IMR-90 (cell line): ENCODE measurements at regions not wholly inside any gene's neighbourhood (a gene's known extent, or its start where the extent isn't known, plus 50 kb on each side); places are given as distances from the start of the nearest gene placed in this dataset.

Source experiments
- ATAC-seq: fragments of 200-7000 bp; cut with Tn5 transposase; 2 replicates; pipeline ENCODE4 v1.9.1; 2020; ENCODE audit warnings: low read depth, mild to moderate bottlenecking, moderate library complexity
- BruUV-seq: library from RNA; stranded (reverse); fragments of 400-500 nt; replicated peaks from 2 replicates; lab custom pipeline; 2021; lab: Mats Ljungman, UMichigan
- CTCF ChIA-PET: fragments of 300-600 bp; formaldehyde crosslinking; extraction: SDS; loops from one replicate; lab custom pipeline; 2021; ENCODE audit warnings: antibody characterized with exemption; lab: Yijun Ruan, JAX
- POLR2A ChIA-PET: fragments of 300-600 bp; sonication (Branson Sonifier 250); formaldehyde crosslinking; loops from one replicate; lab custom pipeline; 2022; ENCODE audit warnings: antibody characterized with exemption; ENCODE audit not compliant: unreplicated experiment; lab: Charles Lee
- DNase-seq: peaks from one replicate; pipeline ENCODE4 v3.0.0; 2013
- H2AFZ ChIP-seq: replicated peaks from 2 replicates; pipeline ENCODE3; 2013; ENCODE audit warnings: low read length, mild to moderate bottlenecking; ENCODE audit not compliant: poor library complexity
- H2AK5ac ChIP-seq: 2 replicates; pipeline ENCODE4 v1.6.1; 2013; ENCODE audit warnings: low read depth, low read length, inconsistent platforms
- H2AK9ac ChIP-seq: replicated peaks from 2 replicates; pipeline ENCODE3; 2013; ENCODE audit warnings: mild to moderate bottlenecking, low read depth, low read length, moderate library complexity; ENCODE audit not compliant: poor library complexity
- H2BK120ac ChIP-seq: 2 replicates; pipeline ENCODE4 v1.6.1; 2013; ENCODE audit warnings: low read depth, low read length, inconsistent platforms
- H2BK15ac ChIP-seq: 3 replicates; pipeline ENCODE4 v1.6.1; 2013; ENCODE audit warnings: low read depth, low read length, inconsistent platforms
- H2BK20ac ChIP-seq: 2 replicates; pipeline ENCODE4 v1.6.1; 2013; ENCODE audit warnings: low read depth, mild to moderate bottlenecking, inconsistent platforms, low read length, moderate library complexity
- H2BK5ac ChIP-seq: 2 replicates; pipeline ENCODE4 v1.6.1; 2013; ENCODE audit warnings: mild to moderate bottlenecking, low read depth, low read length, inconsistent platforms; ENCODE audit not compliant: poor library complexity, severe bottlenecking
- H3K14ac ChIP-seq: replicated peaks from 2 replicates; pipeline ENCODE4 v1.6.1; 2013; ENCODE audit warnings: low read depth, low read length, inconsistent platforms
- H3K18ac ChIP-seq: 2 replicates; pipeline ENCODE4 v1.6.1; 2013; ENCODE audit warnings: low read depth, low read length, control low read depth
- H3K23ac ChIP-seq: 2 replicates; pipeline ENCODE4 v1.6.1; 2013; ENCODE audit warnings: low read depth, low read length, inconsistent platforms
- H3K27ac ChIP-seq: 2 replicates; pipeline ENCODE4 v1.5.1; 2013; ENCODE audit warnings: mild to moderate bottlenecking, control low read depth, low read length; ENCODE audit not compliant: insufficient read depth
- H3K27me3 ChIP-seq: 2 replicates; pipeline ENCODE4 v1.6.1; 2013; ENCODE audit warnings: low read length; ENCODE audit not compliant: control insufficient read depth, insufficient read depth
- H3K36me3 ChIP-seq: 2 replicates; pipeline ENCODE4 v1.6.1; 2013; ENCODE audit warnings: low read length, mixed read lengths; ENCODE audit not compliant: control insufficient read depth, insufficient read depth
- H3K4ac ChIP-seq: 2 replicates; pipeline ENCODE4 v1.6.1; 2013; ENCODE audit warnings: low read depth, low read length, inconsistent platforms
- H3K4me1 ChIP-seq: 2 replicates; pipeline ENCODE4 v1.6.1; 2013; ENCODE audit warnings: low read length, mixed read lengths; ENCODE audit not compliant: control insufficient read depth, insufficient read depth
- H3K4me2 ChIP-seq: 2 replicates; pipeline ENCODE4 v1.6.1; 2013; ENCODE audit warnings: low read depth, mild to moderate bottlenecking, control low read depth, low read length, moderate library complexity
- H3K4me3 ChIP-seq: 2 replicates; pipeline ENCODE4 v1.5.1; 2013; ENCODE audit warnings: low read depth, mild to moderate bottlenecking, control low read depth, low read length, moderate library complexity; ENCODE audit not compliant: insufficient read depth
- H3K56ac ChIP-seq: 2 replicates; pipeline ENCODE4 v1.6.1; 2013; ENCODE audit warnings: low read length, inconsistent platforms; ENCODE audit not compliant: insufficient read depth; ENCODE audit errors: extremely low read depth
- H3K79me1 ChIP-seq, 2 experiments: 2 replicates each; pipeline ENCODE4 v1.6.1; 2013; ENCODE audit warnings: low read length in 2 of 2, inconsistent platforms in 1 of 2, low read depth in 1 of 2
- H3K9ac ChIP-seq: 2 replicates; pipeline ENCODE4 v1.6.1; 2013; ENCODE audit warnings: low read depth, low read length, control low read depth
- H3K9me1 ChIP-seq: 2 replicates; pipeline ENCODE4 v1.6.1; 2013; ENCODE audit warnings: low read length, inconsistent platforms; ENCODE audit not compliant: insufficient read depth
- H3K9me3 ChIP-seq: 2 replicates; pipeline ENCODE4 v1.6.1; 2013; ENCODE audit warnings: low read length; ENCODE audit not compliant: control insufficient read depth, insufficient read depth
- H4K20me1 ChIP-seq: 2 replicates; pipeline ENCODE4 v1.6.1; 2013; ENCODE audit warnings: low read length, inconsistent platforms; ENCODE audit not compliant: insufficient read depth
- H4K5ac ChIP-seq: 2 replicates; pipeline ENCODE4 v1.6.1; 2013; ENCODE audit warnings: mild to moderate bottlenecking, low read depth, low read length, control low read depth
- H4K8ac ChIP-seq, 2 experiments: 2 replicates each; pipeline ENCODE4 v1.6.1; 2013; ENCODE audit warnings: low read depth in 2 of 2, low read length in 2 of 2, control low read depth in 1 of 2, inconsistent platforms in 1 of 2
- H4K91ac ChIP-seq: 2 replicates; pipeline ENCODE4 v1.6.1; 2013; ENCODE audit warnings: low read depth, low read length, inconsistent platforms; ENCODE audit not compliant: insufficient read depth
- BHLHE40 ChIP-seq: fragments of 150-350 bp; IDR thresholded peaks from 2 replicates; pipeline ENCODE4 v1.6.1; 2016; ENCODE audit warnings: mild to moderate bottlenecking, low read depth, low read length
- CHD1 ChIP-seq: IDR thresholded peaks from 2 replicates; pipeline ENCODE4 v1.6.1; 2012; ENCODE audit warnings: low read depth, low read length, improper control_type of control experiment
- FOS ChIP-seq: fragments of 150-350 bp; IDR thresholded peaks from 2 replicates; pipeline ENCODE4 v1.6.1; 2016; ENCODE audit warnings: low read depth, low read length
- MAFK ChIP-seq: IDR thresholded peaks from 2 replicates; pipeline ENCODE4 v1.6.1; 2012; ENCODE audit warnings: low read depth, low read length, improper control_type of control experiment
- MAZ ChIP-seq: IDR thresholded peaks from 2 replicates; pipeline ENCODE4 v1.6.1; 2012; ENCODE audit warnings: low read depth, mild to moderate bottlenecking, low read length, improper control_type of control experiment, moderate library complexity, borderline replicate concordance
- MXI1 ChIP-seq: IDR thresholded peaks from 2 replicates; pipeline ENCODE4 v1.6.1; 2012; ENCODE audit warnings: low read depth, mild to moderate bottlenecking, low read length, moderate library complexity, borderline replicate concordance
- NFE2L2 ChIP-seq: fragments of 150-350 bp; IDR thresholded peaks from 2 replicates; pipeline ENCODE4 v1.6.1; 2016; ENCODE audit warnings: low read depth, mild to moderate bottlenecking, low read length
- POLR2A ChIP-seq: IDR thresholded peaks from 2 replicates; pipeline ENCODE4 v1.6.1; 2012; ENCODE audit warnings: mild to moderate bottlenecking, low read depth, low read length
- RAD21 ChIP-seq: IDR thresholded peaks from 2 replicates; pipeline ENCODE4 v1.6.1; 2012; ENCODE audit warnings: low read length, improper control_type of control experiment
- RCOR1 ChIP-seq: IDR thresholded peaks from 2 replicates; pipeline ENCODE4 v1.6.1; 2012; ENCODE audit warnings: mild to moderate bottlenecking, low read length, improper control_type of control experiment; ENCODE audit not compliant: insufficient replicate concordance
- SMC3 ChIP-seq: fragments of 150-350 bp; IDR thresholded peaks from 2 replicates; pipeline ENCODE4 v1.6.1; 2016; ENCODE audit warnings: low read depth, mild to moderate bottlenecking, antibody characterized with exemption, low read length, moderate library complexity
- WGBS, 2 experiments: methylation state at CpG; one replicate each; pipeline versions ENCODE4 v1.1.5 to v1.1.7; 2013; ENCODE audit warnings: missing lambda C conversion rate in 2 of 2; ENCODE audit not compliant: insufficient read length in 1 of 2; ENCODE audit errors: extremely low coverage in 2 of 2; 5-methylcytosine and 5-hydroxymethylcytosine counted together
- dilution Hi-C: fragments of 300-500 bp; cut with HindIII; formaldehyde crosslinking; loops from one replicate; pipeline ENCODE4 v1.14.3; 2018; ENCODE audit warnings: low sequenced_read_pairs; ENCODE audit not compliant: unreplicated experiment
- in situ Hi-C: fragments of 300-500 bp; cut with MboI; formaldehyde crosslinking; loops from 3 replicates; pipeline ENCODE4 v1.14.3; 2019; ENCODE audit warnings: low sequenced_read_pairs, inconsistent platforms, mixed read lengths
- intact Hi-C: fragments of 100-400 bp; cut with micrococcal nuclease; formaldehyde crosslinking; loops from 2 replicates; pipeline ENCODE4 v1.10.0; 2022
- TF ChIP-seq, protein P1 (sequence below): fragments of 150-350 bp; IDR thresholded peaks from 2 replicates; pipeline ENCODE4 v1.6.1; 2017; ENCODE audit warnings: mild to moderate bottlenecking, antibody characterized with exemption, low read length, low read depth
- TF ChIP-seq, protein P2 (sequence below): conservative IDR thresholded peaks from 2 replicates; pipeline ENCODE4 v1.5.1; 2012; ENCODE audit warnings: mild to moderate bottlenecking, low read depth, low read length, improper control_type of control experiment
- TF ChIP-seq, protein P3 (sequence below): fragments of 150-350 bp; IDR thresholded peaks from 2 replicates; pipeline ENCODE4 v1.6.1; 2016; ENCODE audit warnings: low read depth, mild to moderate bottlenecking, low read length, moderate library complexity, borderline replicate concordance

DNA sequence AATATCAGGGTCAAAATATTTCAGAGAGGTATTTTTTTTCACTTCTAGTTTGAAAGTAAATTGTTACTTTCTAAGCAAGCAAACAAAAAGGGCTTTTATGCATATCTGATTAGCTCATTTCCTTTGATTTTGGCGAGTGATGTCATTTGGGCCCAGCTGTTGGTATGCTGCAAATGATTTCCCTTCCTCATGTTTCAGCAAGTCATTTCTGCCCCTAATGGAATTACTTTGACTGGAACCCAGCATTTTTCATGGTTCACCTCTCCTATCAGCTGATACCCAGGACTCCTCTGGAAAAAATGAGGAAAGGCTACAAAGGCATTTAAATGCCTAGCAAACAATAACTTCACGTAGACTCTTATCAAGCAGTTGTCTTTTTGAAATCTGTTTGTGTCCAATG lies 500.6 kb downstream of the EBF1 start:
- Histone ChIP-seq H3K56ac (no peak overlapping the region), H3K4ac (no peak overlapping the region), H3K27ac (no peak overlapping the region), H3K9me1 (no peaks in the 10 kb centered on the region), H3K79me1 (no peaks in the 10 kb centered on the region), H4K5ac (no peak overlapping the region), H2BK20ac (no peak overlapping the region), H3K18ac (no peak overlapping the region), H3K14ac (no peak overlapping the region), H2BK120ac (no peak overlapping the region), H2BK5ac (no peak overlapping the region), H4K20me1 (no peaks in the 10 kb centered on the region), H2AK5ac (no peak overlapping the region), H2AFZ (no peak overlapping the region), H3K27me3 (no peaks in the 10 kb centered on the region), H3K36me3 (no peaks in the 10 kb centered on the region), H3K4me2 (no peak overlapping the region), H2BK15ac (no peak overlapping the region), H3K9me3 (0 out of 2 replicates have a peak, but pooled peaks cover 2% of the 10 kb centered on the region), H3K4me3 (no peak overlapping the region), H4K8ac (no peak overlapping the region), H3K9ac (no peak overlapping the region), H3K23ac (no peak overlapping the region), H3K4me1 (no peaks in the 10 kb centered on the region), H4K91ac (no peak overlapping the region), H2AK9ac (no peak overlapping the region)
- in situ Hi-C loops, result no loop called here
- dilution Hi-C loops, result no loop called here
- BruUV-seq, result no TSS peak
- TF ChIP-seq, protein P1, sequence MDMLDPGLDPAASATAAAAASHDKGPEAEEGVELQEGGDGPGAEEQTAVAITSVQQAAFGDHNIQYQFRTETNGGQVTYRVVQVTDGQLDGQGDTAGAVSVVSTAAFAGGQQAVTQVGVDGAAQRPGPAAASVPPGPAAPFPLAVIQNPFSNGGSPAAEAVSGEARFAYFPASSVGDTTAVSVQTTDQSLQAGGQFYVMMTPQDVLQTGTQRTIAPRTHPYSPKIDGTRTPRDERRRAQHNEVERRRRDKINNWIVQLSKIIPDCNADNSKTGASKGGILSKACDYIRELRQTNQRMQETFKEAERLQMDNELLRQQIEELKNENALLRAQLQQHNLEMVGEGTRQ, result no peak
- TF ChIP-seq CHD1 (no peak), NFE2L2 (no peak), MXI1 (no peak), MAZ (no peak), RCOR1 (no peak), SMC3 (no peak), BHLHE40 (no peak), RAD21 (no peak), MAFK (no peak), POLR2A (no peak), FOS (no peak)
- TF ChIP-seq, protein P2, sequence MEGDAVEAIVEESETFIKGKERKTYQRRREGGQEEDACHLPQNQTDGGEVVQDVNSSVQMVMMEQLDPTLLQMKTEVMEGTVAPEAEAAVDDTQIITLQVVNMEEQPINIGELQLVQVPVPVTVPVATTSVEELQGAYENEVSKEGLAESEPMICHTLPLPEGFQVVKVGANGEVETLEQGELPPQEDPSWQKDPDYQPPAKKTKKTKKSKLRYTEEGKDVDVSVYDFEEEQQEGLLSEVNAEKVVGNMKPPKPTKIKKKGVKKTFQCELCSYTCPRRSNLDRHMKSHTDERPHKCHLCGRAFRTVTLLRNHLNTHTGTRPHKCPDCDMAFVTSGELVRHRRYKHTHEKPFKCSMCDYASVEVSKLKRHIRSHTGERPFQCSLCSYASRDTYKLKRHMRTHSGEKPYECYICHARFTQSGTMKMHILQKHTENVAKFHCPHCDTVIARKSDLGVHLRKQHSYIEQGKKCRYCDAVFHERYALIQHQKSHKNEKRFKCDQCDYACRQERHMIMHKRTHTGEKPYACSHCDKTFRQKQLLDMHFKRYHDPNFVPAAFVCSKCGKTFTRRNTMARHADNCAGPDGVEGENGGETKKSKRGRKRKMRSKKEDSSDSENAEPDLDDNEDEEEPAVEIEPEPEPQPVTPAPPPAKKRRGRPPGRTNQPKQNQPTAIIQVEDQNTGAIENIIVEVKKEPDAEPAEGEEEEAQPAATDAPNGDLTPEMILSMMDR, result no peak
- TF ChIP-seq, protein P3, sequence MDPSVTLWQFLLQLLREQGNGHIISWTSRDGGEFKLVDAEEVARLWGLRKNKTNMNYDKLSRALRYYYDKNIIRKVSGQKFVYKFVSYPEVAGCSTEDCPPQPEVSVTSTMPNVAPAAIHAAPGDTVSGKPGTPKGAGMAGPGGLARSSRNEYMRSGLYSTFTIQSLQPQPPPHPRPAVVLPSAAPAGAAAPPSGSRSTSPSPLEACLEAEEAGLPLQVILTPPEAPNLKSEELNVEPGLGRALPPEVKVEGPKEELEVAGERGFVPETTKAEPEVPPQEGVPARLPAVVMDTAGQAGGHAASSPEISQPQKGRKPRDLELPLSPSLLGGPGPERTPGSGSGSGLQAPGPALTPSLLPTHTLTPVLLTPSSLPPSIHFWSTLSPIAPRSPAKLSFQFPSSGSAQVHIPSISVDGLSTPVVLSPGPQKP, result no peak
- WGBS, 2 experiments, result no CpG with 5 or more reads among the region's 2 CpGs
- intact Hi-C loops, result no loop called here
- no peak for ATAC-seq
- ChIA-PET POLR2A (no interaction called here), CTCF (no interaction called here)
- DNase-seq, result peak; percentile 15
